NCI-H146 (cell line): ENCODE measurements at regions not wholly inside any gene's neighbourhood (a gene's known extent, or its start where the extent isn't known, plus 50 kb on each side); places are given as distances from the start of the nearest gene placed in this dataset.
"Not testable (repeated sequence)": the region's sequence is repeated elsewhere in the genome, so short reads cannot be mapped to it uniquely, and the experiment has no call there.

Experiments
- DNase-seq: peaks from one replicate; lab custom pipeline; 2025; lab: John Stamatoyannopoulos, UW

- DNase-seq, result no peak
These were observed 1186.8 kb downstream of the DTWD2 start for GRCh38 chr5:117801583-117801982.

GRCh38 chr5:117800261-117800660 lies 1188.1 kb downstream of the DTWD2 start:
- no peak for DNase-seq

- no peak for DNase-seq
These were observed 1193.5 kb downstream of the DTWD2 start for GRCh38 chr5:117794847-117795246.

GRCh38 chr5:117793963-117794362 lies 1194.4 kb downstream of the DTWD2 start:
- DNase-seq, result no peak

GRCh38 chr5:117792476-117792875 lies 1195.9 kb downstream of the DTWD2 start:
- DNase-seq, result no peak

GRCh38 chr5:117788596-117788995 lies 1199.8 kb downstream of the DTWD2 start:
- no peak for DNase-seq

GRCh38 chr5:117779171-117779570 lies 1204.5 kb upstream of the SEMA6A start:
- DNase-seq, result no peak

- DNase-seq, result no peak
These were observed 1202.4 kb upstream of the SEMA6A start for GRCh38 chr5:117776977-117777376.

GRCh38 chr5:117769877-117770276 lies 1195.3 kb upstream of the SEMA6A start:
- no peak for DNase-seq

- DNase-seq, result no peak
These were observed 1188.6 kb upstream of the SEMA6A start for GRCh38 chr5:117763271-117763670.

- no peak for DNase-seq
These were observed 1186.6 kb upstream of the SEMA6A start for GRCh38 chr5:117761186-117761585.

- no peak for DNase-seq
These were observed 1185.4 kb upstream of the SEMA6A start for GRCh38 chr5:117759849-117760499.

GRCh38 chr5:117752403-117752802 lies 1177.8 kb upstream of the SEMA6A start:
- DNase-seq, result no peak

- DNase-seq, result no peak
These were observed 1173.7 kb upstream of the SEMA6A start for GRCh38 chr5:117748336-117748735.

GRCh38 chr5:117743337-117743736 lies 1168.7 kb upstream of the SEMA6A start:
- DNase-seq, result no peak

GRCh38 chr5:117741655-117742206 lies 1167.1 kb upstream of the SEMA6A start:
- DNase-seq, result no peak

- no peak for DNase-seq
These were observed 1165.6 kb upstream of the SEMA6A start for GRCh38 chr5:117740268-117740667.

GRCh38 chr5:117738571-117738970 lies 1163.9 kb upstream of the SEMA6A start:
- no peak for DNase-seq

GRCh38 chr5:117736698-117737097 lies 1162.1 kb upstream of the SEMA6A start:
- DNase-seq, result no peak

- no peak for DNase-seq
These were observed 1159.4 kb upstream of the SEMA6A start for GRCh38 chr5:117734056-117734455.

- DNase-seq, result no peak
These were observed 1158.4 kb upstream of the SEMA6A start for GRCh38 chr5:117733051-117733450.

- no peak for DNase-seq
These were observed 1157.6 kb upstream of the SEMA6A start for GRCh38 chr5:117732264-117732663.

- DNase-seq, result no peak
These were observed 1156.8 kb upstream of the SEMA6A start for GRCh38 chr5:117731446-117731845.

GRCh38 chr5:117720784-117721183 lies 1146.2 kb upstream of the SEMA6A start:
- DNase-seq, result not testable (repeated sequence)
